SK-N-SH (cell line): ENCODE measurements at regions not wholly inside any gene's neighbourhood (a gene's known extent, or its start where the extent isn't known, plus 50 kb on each side); places are given as distances from the start of the nearest gene placed in this dataset.

Source experiments
- CTCF ChIA-PET: fragments of 300-600, 350-600 bp; formaldehyde crosslinking; extraction: SDS; loops from one replicate; lab custom pipeline; 2021; lab: Yijun Ruan, JAX
- POLR2A ChIA-PET: fragments of 350-600 bp; sonication (Branson Sonifier 250); formaldehyde crosslinking; extraction: SDS; loops from one replicate; lab custom pipeline; 2020; ENCODE audit warnings: antibody characterized with exemption, inconsistent platforms; lab: Yijun Ruan, JAX
- DNase-seq: peaks from one replicate; pipeline ENCODE4 v3.0.0; 2012
- H2AFZ ChIP-seq: fragments of 200-600 bp; sonication (generic); 2 replicates; pipeline ENCODE4 v1.8.1; 2016; ENCODE audit warnings: antibody characterized with exemption, mild to moderate bottlenecking, low read depth
- H3F3A ChIP-seq: fragments of 200-600 bp; sonication (generic); replicated peaks from 2 replicates; pipeline ENCODE3; 2016; ENCODE audit warnings: antibody characterized with exemption, mild to moderate bottlenecking; ENCODE audit not compliant: insufficient read depth
- H3K27ac ChIP-seq, 2 experiments: fragments of 200-500 bp in 1 of 2; fragments of 200-600 bp in 1 of 2; sonication (Bioruptor generic) in 1 of 2; sonication (generic), shearing (Covaris generic) in 1 of 2; 2 replicates each; pipeline versions ENCODE4 v1.5.1 to v1.6.1; 2014 to 2016; ENCODE audit warnings: low read depth in 2 of 2, inconsistent platforms in 1 of 2, low read length in 1 of 2, mild to moderate bottlenecking in 1 of 2, mixed read lengths in 1 of 2
- H3K27me3 ChIP-seq: fragments of 200-600 bp; sonication (generic), shearing (Covaris generic); 2 replicates; pipeline ENCODE4 v1.6.1; 2016; ENCODE audit warnings: mixed run types; ENCODE audit not compliant: insufficient read depth
- H3K36me3 ChIP-seq, 2 experiments: fragments of 200-500 bp in 1 of 2; fragments of 200-600 bp in 1 of 2; sonication (Bioruptor generic) in 1 of 2; sonication (generic) in 1 of 2; replicated peaks in 1 of 2; 2 replicates each; pipeline versions ENCODE3 to v1.5.1; 2014 to 2016; ENCODE audit warnings: low read length in 1 of 2, mild to moderate bottlenecking in 1 of 2; ENCODE audit not compliant: insufficient read depth in 2 of 2, control insufficient read depth in 1 of 2
- H3K4me1 ChIP-seq, 2 experiments: fragments of 200-500 bp in 1 of 2; fragments of 200-600 bp in 1 of 2; sonication (Bioruptor generic) in 1 of 2; sonication (generic), shearing (Covaris generic) in 1 of 2; 2 replicates each; pipeline versions ENCODE4 v1.5.1 to v1.6.1; 2014 to 2016; ENCODE audit warnings: low read depth in 1 of 2, low read length in 1 of 2, mixed run types in 1 of 2; ENCODE audit not compliant: insufficient read depth in 2 of 2, control insufficient read depth in 1 of 2
- H3K4me2 ChIP-seq: fragments of 200-600 bp; sonication (generic), shearing (Covaris generic); 2 replicates; pipeline ENCODE4 v1.6.1; 2017; ENCODE audit warnings: mixed run types
- H3K4me3 ChIP-seq, 2 experiments: fragments of 200-500 bp in 1 of 2; fragments of 200-600 bp in 1 of 2; sonication (Bioruptor generic) in 1 of 2; sonication (generic), shearing (Covaris generic) in 1 of 2; 2 replicates each; pipeline versions ENCODE4 v1.5.1 to v1.8.1; 2014 to 2016; ENCODE audit warnings: low read depth in 2 of 2, inconsistent platforms in 1 of 2, low read length in 1 of 2, mild to moderate bottlenecking in 1 of 2, mixed read lengths in 1 of 2, moderate library complexity in 1 of 2
- H3K79me2 ChIP-seq: fragments of 200-600 bp; sonication (generic); 2 replicates; pipeline ENCODE4 v1.8.1; 2017; ENCODE audit warnings: mild to moderate bottlenecking; ENCODE audit not compliant: insufficient read depth
- H3K9ac ChIP-seq: fragments of 200-600 bp; sonication (generic); 2 replicates; pipeline ENCODE4 v1.6.1; 2017; ENCODE audit warnings: mixed run types
- H3K9me2 ChIP-seq: fragments of 200-600 bp; sonication (generic); 2 replicates; pipeline ENCODE4 v1.6.1; 2017; ENCODE audit warnings: mixed run types
- H3K9me3 ChIP-seq: fragments of 200-600 bp; sonication (generic); 2 replicates; pipeline ENCODE4 v1.6.1; 2017; ENCODE audit warnings: mixed run types, mild to moderate bottlenecking, moderate library complexity
- H4K20me1 ChIP-seq: fragments of 200-600 bp; sonication (generic); 2 replicates; pipeline ENCODE4 v1.6.1; 2017; ENCODE audit warnings: mild to moderate bottlenecking, mixed run types; ENCODE audit not compliant: insufficient read depth
- ELF1 ChIP-seq: IDR thresholded peaks from 2 replicates; pipeline ENCODE4 v1.4.0; 2012
- EP300 ChIP-seq, 2 experiments: IDR thresholded peaks; 2 replicates each; pipeline versions ENCODE4 v1.4.0 to v1.6.1; 2012; ENCODE audit warnings: borderline replicate concordance in 1 of 2, low read depth in 1 of 2, low read length in 1 of 2
- EZH2phosphoT487 ChIP-seq: fragments of 200-600 bp; sonication (generic); IDR thresholded peaks from 2 replicates; pipeline ENCODE4 v1.6.1; 2017; ENCODE audit warnings: low read depth, mixed run types, mild to moderate bottlenecking, antibody characterized with exemption, moderate library complexity, borderline replicate concordance
- FOSL2 ChIP-seq: IDR thresholded peaks from 2 replicates; pipeline ENCODE4 v1.4.0; 2012; ENCODE audit warnings: low read depth, mild to moderate bottlenecking, moderate library complexity, borderline replicate concordance
- FOXJ3 ChIP-seq: sonication (generic); formaldehyde crosslinking; IDR thresholded peaks from 2 replicates; pipeline ENCODE4 v1.5.1; 2020; ENCODE audit warnings: mild to moderate bottlenecking, missing genetic modification reagents
- FOXM1 ChIP-seq: IDR thresholded peaks from 2 replicates; pipeline ENCODE4 v1.4.0; 2012; ENCODE audit warnings: low read depth, mild to moderate bottlenecking
- GABPA ChIP-seq: IDR thresholded peaks from 2 replicates; pipeline ENCODE4 v1.4.0; 2012; ENCODE audit warnings: low read depth, mild to moderate bottlenecking
- GATA2 ChIP-seq: sonication (generic); formaldehyde crosslinking; IDR thresholded peaks from 2 replicates; pipeline ENCODE4 v1.5.0; 2020; ENCODE audit warnings: mild to moderate bottlenecking, missing genetic modification reagents
- IRF3 ChIP-seq: fragments of 150-350 bp; IDR thresholded peaks from 2 replicates; pipeline ENCODE4 v1.6.1; 2016; ENCODE audit warnings: mild to moderate bottlenecking, low read depth, low read length
- JUND ChIP-seq: IDR thresholded peaks from 2 replicates; pipeline ENCODE4 v1.4.0; 2012
- MAX ChIP-seq: IDR thresholded peaks from 2 replicates; pipeline ENCODE4 v1.4.0; 2012; ENCODE audit warnings: low read depth
- MXI1 ChIP-seq: IDR thresholded peaks from 2 replicates; pipeline ENCODE4 v1.6.1; 2012; ENCODE audit warnings: mild to moderate bottlenecking, low read depth, low read length, improper control_type of control experiment
- PBX3 ChIP-seq: IDR thresholded peaks from 2 replicates; pipeline ENCODE4; 2012
- RAD21 ChIP-seq: IDR thresholded peaks from 2 replicates; pipeline ENCODE4 v1.6.1; 2012; ENCODE audit warnings: mild to moderate bottlenecking, low read length
- RXRA ChIP-seq: IDR thresholded peaks from 2 replicates; pipeline ENCODE4 v1.4.0; 2012; ENCODE audit warnings: low read depth, mild to moderate bottlenecking, borderline replicate concordance
- SMC3 ChIP-seq: IDR thresholded peaks from 2 replicates; pipeline ENCODE4 v1.6.1; 2012; ENCODE audit warnings: low read depth, low read length, improper control_type of control experiment
- TCF12 ChIP-seq: IDR thresholded peaks from 2 replicates; pipeline ENCODE4 v1.4.0; 2012
- TEAD4 ChIP-seq: IDR thresholded peaks from 2 replicates; pipeline ENCODE4 v1.4.0; 2012; ENCODE audit warnings: mild to moderate bottlenecking, borderline replicate concordance; ENCODE audit not compliant: insufficient read depth
- USF2 ChIP-seq: fragments of 150-350 bp; IDR thresholded peaks from 2 replicates; pipeline ENCODE4 v1.6.1; 2017; ENCODE audit warnings: antibody characterized with exemption, low read length, low read depth, borderline replicate concordance
- WGBS: methylation state at CpG from one replicate; pipeline ENCODE4 v1.1.6; 2017; ENCODE audit warnings: low lambda C conversion rate; 5-methylcytosine and 5-hydroxymethylcytosine counted together
- TF ChIP-seq, protein P1 (sequence below): IDR thresholded peaks from 2 replicates; pipeline ENCODE4 v1.6.1; 2012; ENCODE audit warnings: mild to moderate bottlenecking, low read depth, low read length, moderate library complexity
- TF ChIP-seq, protein P2 (sequence below): IDR thresholded peaks from 2 replicates; pipeline ENCODE4 v1.4.0; 2012; ENCODE audit warnings: low read depth, borderline replicate concordance

DNA sequence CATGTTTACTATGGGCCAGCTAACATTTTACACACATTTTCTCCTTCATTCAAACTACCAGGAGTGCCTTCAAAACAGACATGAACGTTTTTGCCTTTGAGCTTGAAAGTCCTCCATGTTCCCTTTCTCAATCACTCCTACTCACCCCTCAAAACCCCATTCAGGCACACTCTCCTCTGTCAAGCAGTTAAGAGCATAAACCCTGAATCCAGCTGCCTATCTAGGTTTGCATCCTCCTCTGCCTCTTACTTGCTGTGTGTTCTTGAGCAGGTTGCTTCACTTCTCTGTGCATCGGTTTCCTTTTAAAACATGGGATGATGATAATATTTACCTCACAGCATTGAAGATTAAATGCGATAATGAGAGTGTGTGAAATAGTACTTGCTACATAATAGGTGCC, 215.3 kb downstream of the HAPSTR1 start (continued):
- TF ChIP-seq, protein P1, sequence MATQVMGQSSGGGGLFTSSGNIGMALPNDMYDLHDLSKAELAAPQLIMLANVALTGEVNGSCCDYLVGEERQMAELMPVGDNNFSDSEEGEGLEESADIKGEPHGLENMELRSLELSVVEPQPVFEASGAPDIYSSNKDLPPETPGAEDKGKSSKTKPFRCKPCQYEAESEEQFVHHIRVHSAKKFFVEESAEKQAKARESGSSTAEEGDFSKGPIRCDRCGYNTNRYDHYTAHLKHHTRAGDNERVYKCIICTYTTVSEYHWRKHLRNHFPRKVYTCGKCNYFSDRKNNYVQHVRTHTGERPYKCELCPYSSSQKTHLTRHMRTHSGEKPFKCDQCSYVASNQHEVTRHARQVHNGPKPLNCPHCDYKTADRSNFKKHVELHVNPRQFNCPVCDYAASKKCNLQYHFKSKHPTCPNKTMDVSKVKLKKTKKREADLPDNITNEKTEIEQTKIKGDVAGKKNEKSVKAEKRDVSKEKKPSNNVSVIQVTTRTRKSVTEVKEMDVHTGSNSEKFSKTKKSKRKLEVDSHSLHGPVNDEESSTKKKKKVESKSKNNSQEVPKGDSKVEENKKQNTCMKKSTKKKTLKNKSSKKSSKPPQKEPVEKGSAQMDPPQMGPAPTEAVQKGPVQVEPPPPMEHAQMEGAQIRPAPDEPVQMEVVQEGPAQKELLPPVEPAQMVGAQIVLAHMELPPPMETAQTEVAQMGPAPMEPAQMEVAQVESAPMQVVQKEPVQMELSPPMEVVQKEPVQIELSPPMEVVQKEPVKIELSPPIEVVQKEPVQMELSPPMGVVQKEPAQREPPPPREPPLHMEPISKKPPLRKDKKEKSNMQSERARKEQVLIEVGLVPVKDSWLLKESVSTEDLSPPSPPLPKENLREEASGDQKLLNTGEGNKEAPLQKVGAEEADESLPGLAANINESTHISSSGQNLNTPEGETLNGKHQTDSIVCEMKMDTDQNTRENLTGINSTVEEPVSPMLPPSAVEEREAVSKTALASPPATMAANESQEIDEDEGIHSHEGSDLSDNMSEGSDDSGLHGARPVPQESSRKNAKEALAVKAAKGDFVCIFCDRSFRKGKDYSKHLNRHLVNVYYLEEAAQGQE = no peak
- no peak for TF ChIP-seq USF2
- TF ChIP-seq TCF12 = no peak

GRCh38 chr16:9307446-9307845, 216.0 kb downstream of the HAPSTR1 start:
- H3K9me2 ChIP-seq = no peaks in the 10 kb centered on the region
- POLR2A ChIA-PET = interaction anchor here (1.0 kb wide), 1 partner anchor 58 kb away, joined by 3 read pairs; no protein-coding TSS in a partner anchor
- no peaks in the 10 kb centered on the region for H4K20me1 ChIP-seq
- DNase-seq = no peak
- no peak overlapping the region for H3K9ac ChIP-seq
- CTCF ChIA-PET = interaction anchor here (1.2 kb wide), 1 partner anchor 10 kb away, joined by 6 read pairs; no protein-coding TSS in a partner anchor
- H3K27ac ChIP-seq = no peak overlapping the region
- 6% methylated on average over 4 of the region's 4 CpGs for WGBS
- H3K4me2 ChIP-seq = no peak overlapping the region
- H3K27me3 ChIP-seq = no peaks in the 10 kb centered on the region
- H3K4me1 ChIP-seq = peaks cover 0 to 5% of the 10 kb centered on the region in 2 experiments; a peak in 1 of 4 replicates
- no peak overlapping the region for H2AFZ ChIP-seq
- H3K79me2 ChIP-seq = no peaks in the 10 kb centered on the region
- TF ChIP-seq RXRA (no peak), EZH2phosphoT487 (no peak), GATA2 (CRISPR knock-in tag) (no peak), FOXM1 (no peak), PBX3 (no peak), MXI1 (no peak), USF2 (no peak), MAX (no peak), GABPA (no peak), TCF12 (no peak), ELF1 (no peak), EP300 (IDR thresholded peaks at IDR 0.05; ENCODE audit: borderline replicate concordance in 1 of 2, low read depth in 1 of 2, low read length in 1 of 2) (no peak), RAD21 (no peak), TEAD4 (no peak), SMC3 (no peak), JUND (no peak), FOXJ3 (CRISPR knock-in tag) (no peak), IRF3 (no peak), FOSL2 (no peak)
- TF ChIP-seq, protein P2, sequence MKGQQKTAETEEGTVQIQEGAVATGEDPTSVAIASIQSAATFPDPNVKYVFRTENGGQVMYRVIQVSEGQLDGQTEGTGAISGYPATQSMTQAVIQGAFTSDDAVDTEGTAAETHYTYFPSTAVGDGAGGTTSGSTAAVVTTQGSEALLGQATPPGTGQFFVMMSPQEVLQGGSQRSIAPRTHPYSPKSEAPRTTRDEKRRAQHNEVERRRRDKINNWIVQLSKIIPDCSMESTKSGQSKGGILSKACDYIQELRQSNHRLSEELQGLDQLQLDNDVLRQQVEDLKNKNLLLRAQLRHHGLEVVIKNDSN = no peak
- no peak overlapping the region for H3K4me3 ChIP-seq
- no peaks in the 10 kb centered on the region for H3K36me3 ChIP-seq
- H3K9me3 ChIP-seq = no peaks in the 10 kb centered on the region
- H3F3A ChIP-seq = no peaks in the 10 kb centered on the region
